Mucosa of descending colon (tissue), 3 donors: ENCODE measurements at regions not wholly inside any gene's neighbourhood (a gene's known extent, or its start where the extent isn't known, plus 50 kb on each side); places are given as distances from the start of the nearest gene placed in this dataset.
A peak's percentile ranks its signal among the peaks of the same experiment; 100 is the strongest.

ENCODE experiments used
- ATAC-seq: fragments of 200-7000 bp; cut with Tn5 transposase; one replicate; pipeline ENCODE4 v1.9.1; 2020; ENCODE audit warnings: mild to moderate bottlenecking, moderate library complexity
- DNase-seq, 3 donors: peaks; one replicate each; pipeline ENCODE4 v3.0.0-alpha.2; 2020
- H3K36me3 ChIP-seq: fragments of 200-600 bp; one replicate; pipeline ENCODE4 v1.8.0; 2021; ENCODE audit warnings: low read depth, mild to moderate bottlenecking
- H3K4me1 ChIP-seq: fragments of 200-600 bp; one replicate; pipeline ENCODE4 v1.8.0; 2021; ENCODE audit warnings: low read depth, mild to moderate bottlenecking
- H3K4me3 ChIP-seq: fragments of 200-600 bp; one replicate; pipeline ENCODE4 v1.8.0; 2021; ENCODE audit warnings: mild to moderate bottlenecking
- H3K9me3 ChIP-seq: fragments of 200-600 bp; one replicate; pipeline ENCODE4 v1.8.0; 2021; ENCODE audit warnings: mild to moderate bottlenecking
- intact Hi-C, 2 donors: fragments of 100-400 bp; cut with DNase I in 1 of 2; cut with micrococcal nuclease in 1 of 2; formaldehyde crosslinking; loops; one replicate each; pipeline versions ENCODE4 v1.11.0 to v1.11.1; 2022; cut with DNase I, micrococcal nuclease
- TF ChIP-seq, protein P1 (sequence below): fragments of 200-600 bp; IDR thresholded peaks from one replicate; pipeline ENCODE4 v1.8.0; 2022; ENCODE audit warnings: antibody characterized with exemption, mild to moderate bottlenecking
- donor health status: DM: no; HTN: no; CAD: no; lungs with moderate emphysema.
- donor health status: DM: no; HTN: no; CAD: no.
- donor health status: DM: no; HTN: yes; CAD: no.

DNA sequence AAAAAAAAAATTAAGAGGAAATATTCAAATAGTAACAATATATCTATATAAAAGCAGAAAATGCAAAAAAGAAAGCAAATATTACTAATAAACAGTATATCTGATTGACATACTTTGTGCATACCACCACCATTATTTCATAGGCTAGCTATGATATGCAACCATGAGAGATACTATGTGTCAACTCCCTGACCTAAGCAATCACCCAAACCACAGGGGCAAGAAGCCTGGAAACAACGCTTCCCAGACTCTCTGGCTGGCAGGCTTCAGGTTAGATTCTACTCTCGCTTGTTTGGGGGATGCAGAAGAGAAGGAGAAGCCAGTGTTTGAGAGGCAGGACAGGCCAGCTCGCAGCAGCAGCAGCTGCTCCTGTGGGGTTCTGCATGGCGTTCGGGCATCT lies 169.3 kb upstream of the TPM1 start:
- no peak overlapping the region for H3K4me3 ChIP-seq
- no peak for ATAC-seq
- H3K36me3 ChIP-seq, result no peaks in the 10 kb centered on the region
- peaks cover 12% of the 10 kb centered on the region for H3K4me1 ChIP-seq
- intact Hi-C loops, result no loop called here
- H3K9me3 ChIP-seq, result no peaks in the 10 kb centered on the region
- no peak for DNase-seq
- TF ChIP-seq, protein P1, sequence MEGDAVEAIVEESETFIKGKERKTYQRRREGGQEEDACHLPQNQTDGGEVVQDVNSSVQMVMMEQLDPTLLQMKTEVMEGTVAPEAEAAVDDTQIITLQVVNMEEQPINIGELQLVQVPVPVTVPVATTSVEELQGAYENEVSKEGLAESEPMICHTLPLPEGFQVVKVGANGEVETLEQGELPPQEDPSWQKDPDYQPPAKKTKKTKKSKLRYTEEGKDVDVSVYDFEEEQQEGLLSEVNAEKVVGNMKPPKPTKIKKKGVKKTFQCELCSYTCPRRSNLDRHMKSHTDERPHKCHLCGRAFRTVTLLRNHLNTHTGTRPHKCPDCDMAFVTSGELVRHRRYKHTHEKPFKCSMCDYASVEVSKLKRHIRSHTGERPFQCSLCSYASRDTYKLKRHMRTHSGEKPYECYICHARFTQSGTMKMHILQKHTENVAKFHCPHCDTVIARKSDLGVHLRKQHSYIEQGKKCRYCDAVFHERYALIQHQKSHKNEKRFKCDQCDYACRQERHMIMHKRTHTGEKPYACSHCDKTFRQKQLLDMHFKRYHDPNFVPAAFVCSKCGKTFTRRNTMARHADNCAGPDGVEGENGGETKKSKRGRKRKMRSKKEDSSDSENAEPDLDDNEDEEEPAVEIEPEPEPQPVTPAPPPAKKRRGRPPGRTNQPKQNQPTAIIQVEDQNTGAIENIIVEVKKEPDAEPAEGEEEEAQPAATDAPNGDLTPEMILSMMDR, result no peak

DNA sequence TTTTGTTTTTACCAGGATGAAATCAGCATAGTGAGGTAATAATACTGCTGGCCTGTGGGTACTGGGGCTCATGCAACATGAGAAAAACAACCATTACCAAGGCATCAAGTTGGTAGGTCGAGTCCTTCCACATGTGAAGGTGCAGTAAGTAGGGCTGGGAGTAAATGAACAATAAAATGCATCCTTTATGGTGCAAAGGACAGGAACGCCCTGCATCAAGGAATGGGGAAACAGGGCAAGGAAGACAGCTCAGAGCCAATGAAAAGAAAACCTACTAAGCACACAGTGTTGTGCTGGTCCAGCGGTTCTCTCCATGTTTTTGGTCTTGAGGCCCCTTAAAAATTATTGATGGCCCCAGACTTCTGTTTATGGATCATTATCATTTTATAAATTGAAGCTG lies 168.5 kb upstream of the TPM1 start:
- Histone ChIP-seq H3K36me3 (no peaks in the 10 kb centered on the region), H3K9me3 (no peaks in the 10 kb centered on the region), H3K4me3 (no peak overlapping the region), H3K4me1 (peaks cover 6% of the 10 kb centered on the region)
- intact Hi-C loops, result no loop called here
- ATAC-seq (peak; percentile 84), DNase-seq (peak in 1 of 3 donors; percentile 48)
- TF ChIP-seq, protein P1, result no peak

DNA sequence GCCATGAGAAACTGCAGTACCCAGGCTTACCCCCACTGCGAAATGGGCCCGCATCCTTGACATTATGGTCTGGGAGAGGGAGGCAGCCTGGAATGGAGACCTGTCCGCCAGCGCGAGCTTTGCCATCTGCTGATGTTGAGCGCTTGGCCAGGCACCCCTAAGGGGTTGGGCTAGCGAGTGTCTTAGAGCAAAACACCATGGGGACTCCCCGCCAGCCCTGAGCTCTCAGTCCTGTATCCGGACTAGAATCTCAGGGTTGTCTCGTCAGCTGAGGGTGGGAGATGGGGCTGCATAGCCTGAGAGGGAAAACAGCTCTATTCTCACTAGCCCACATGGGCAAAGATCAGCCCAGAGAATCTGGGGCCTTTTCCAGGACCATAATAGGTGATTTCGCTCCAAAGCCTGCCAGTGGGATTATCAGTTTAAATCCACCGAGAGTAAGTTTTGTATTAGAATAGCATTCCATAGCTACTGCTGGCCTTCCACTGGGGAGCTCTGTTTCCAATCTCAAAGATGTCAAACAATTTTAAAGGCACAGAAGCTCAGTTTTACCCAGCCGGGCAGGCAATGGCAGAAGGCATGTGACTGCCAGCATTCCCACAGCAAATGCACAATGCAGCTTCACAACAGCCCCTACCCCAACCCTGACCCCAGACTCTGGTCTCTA lies 167.5 kb upstream of the TPM1 start:
- TF ChIP-seq, protein P1, result no peak
- no peak for ATAC-seq

DNA sequence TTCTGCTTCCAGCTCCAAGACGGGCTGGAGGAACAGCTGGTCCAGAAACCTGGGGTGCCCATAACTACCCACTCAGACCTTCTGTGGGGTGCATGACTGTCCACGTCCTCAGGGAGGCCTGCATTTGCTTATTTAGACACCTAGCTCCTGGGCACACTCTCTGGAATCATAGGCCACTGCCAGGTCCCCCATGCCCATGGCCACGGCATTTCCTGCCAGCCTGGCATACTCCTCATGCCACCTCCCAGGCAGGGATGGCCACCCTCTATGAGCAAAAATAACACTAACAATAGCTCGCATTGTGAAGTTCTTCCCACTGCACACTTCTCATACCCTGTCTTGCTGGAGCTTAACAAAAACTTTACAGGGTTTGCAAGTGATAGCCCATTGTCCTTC lies 166.9 kb upstream of the TPM1 start:
- DNase-seq (no peak), ATAC-seq (no peak)
- intact Hi-C loops, result no loop called here
- Histone ChIP-seq H3K9me3 (no peaks in the 10 kb centered on the region), H3K4me3 (no peak overlapping the region), H3K4me1 (no peaks in the 10 kb centered on the region), H3K36me3 (no peaks in the 10 kb centered on the region)
- TF ChIP-seq, protein P1, result no peak

More for the DNA sequence above, 167.5 kb upstream of the TPM1 start:
- DNase-seq, result no peak
- no peaks in the 10 kb centered on the region for H3K36me3 ChIP-seq
- no peak overlapping the region for H3K4me3 ChIP-seq
- intact Hi-C loops, result no loop called here
- H3K9me3 ChIP-seq, result no peaks in the 10 kb centered on the region
- no peaks in the 10 kb centered on the region for H3K4me1 ChIP-seq

DNA sequence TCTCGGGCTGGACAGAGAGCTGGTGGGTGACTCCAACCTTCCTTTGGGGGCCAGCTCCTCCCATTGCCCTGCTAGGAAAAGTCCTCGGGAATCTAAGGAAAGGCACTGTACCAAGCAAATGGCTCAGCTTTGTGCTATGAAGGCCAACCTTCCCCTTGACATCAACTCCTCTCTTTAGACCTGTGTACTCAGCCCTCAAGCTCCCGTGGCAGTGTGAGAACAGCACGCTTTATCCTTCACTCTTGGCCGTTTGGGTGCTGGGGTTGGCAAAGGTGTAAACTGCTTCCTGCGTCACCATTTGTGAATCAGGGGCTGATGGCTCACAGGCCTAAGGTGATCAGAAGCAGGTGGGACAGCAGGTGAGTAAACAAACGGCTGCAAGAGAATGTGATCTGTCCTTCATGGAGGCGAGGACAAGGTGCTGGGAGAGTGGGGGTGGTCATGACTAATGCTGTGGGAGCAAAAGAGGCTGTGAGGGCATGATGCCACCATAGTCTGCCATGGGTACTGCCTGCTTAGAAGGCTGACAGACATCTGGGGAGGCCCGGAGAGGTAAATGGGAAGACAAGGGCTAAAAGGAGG lies 165.2 kb upstream of the TPM1 start:
- Histone ChIP-seq H3K9me3 (no peaks in the 10 kb centered on the region), H3K36me3 (no peaks in the 10 kb centered on the region), H3K4me1 (no peaks in the 10 kb centered on the region), H3K4me3 (no peak overlapping the region)
- DNase-seq (no peak), ATAC-seq (peak; percentile 34)
- TF ChIP-seq, protein P1, result no peak
- intact Hi-C loops, result no loop called here
